SK-N-SH (cell line): ENCODE measurements at regions not wholly inside any gene's neighbourhood (a gene's known extent, or its start where the extent isn't known, plus 50 kb on each side); places are given as distances from the start of the nearest gene placed in this dataset.

Source experiments
- CTCF ChIA-PET: fragments of 300-600, 350-600 bp; formaldehyde crosslinking; extraction: SDS; loops from one replicate; lab custom pipeline; 2021; lab: Yijun Ruan, JAX
- POLR2A ChIA-PET: fragments of 350-600 bp; sonication (Branson Sonifier 250); formaldehyde crosslinking; extraction: SDS; loops from one replicate; lab custom pipeline; 2020; ENCODE audit warnings: antibody characterized with exemption, inconsistent platforms; lab: Yijun Ruan, JAX
- DNase-seq: peaks from one replicate; pipeline ENCODE4 v3.0.0; 2012
- H2AFZ ChIP-seq: fragments of 200-600 bp; sonication (generic); 2 replicates; pipeline ENCODE4 v1.8.1; 2016; ENCODE audit warnings: antibody characterized with exemption, mild to moderate bottlenecking, low read depth
- H3F3A ChIP-seq: fragments of 200-600 bp; sonication (generic); replicated peaks from 2 replicates; pipeline ENCODE3; 2016; ENCODE audit warnings: antibody characterized with exemption, mild to moderate bottlenecking; ENCODE audit not compliant: insufficient read depth
- H3K27ac ChIP-seq, 2 experiments: fragments of 200-500 bp in 1 of 2; fragments of 200-600 bp in 1 of 2; sonication (Bioruptor generic) in 1 of 2; sonication (generic), shearing (Covaris generic) in 1 of 2; 2 replicates each; pipeline versions ENCODE4 v1.5.1 to v1.6.1; 2014 to 2016; ENCODE audit warnings: low read depth in 2 of 2, inconsistent platforms in 1 of 2, low read length in 1 of 2, mild to moderate bottlenecking in 1 of 2, mixed read lengths in 1 of 2
- H3K27me3 ChIP-seq: fragments of 200-600 bp; sonication (generic), shearing (Covaris generic); 2 replicates; pipeline ENCODE4 v1.6.1; 2016; ENCODE audit warnings: mixed run types; ENCODE audit not compliant: insufficient read depth
- H3K36me3 ChIP-seq, 2 experiments: fragments of 200-500 bp in 1 of 2; fragments of 200-600 bp in 1 of 2; sonication (Bioruptor generic) in 1 of 2; sonication (generic) in 1 of 2; replicated peaks in 1 of 2; 2 replicates each; pipeline versions ENCODE3 to v1.5.1; 2014 to 2016; ENCODE audit warnings: low read length in 1 of 2, mild to moderate bottlenecking in 1 of 2; ENCODE audit not compliant: insufficient read depth in 2 of 2, control insufficient read depth in 1 of 2
- H3K4me1 ChIP-seq, 2 experiments: fragments of 200-500 bp in 1 of 2; fragments of 200-600 bp in 1 of 2; sonication (Bioruptor generic) in 1 of 2; sonication (generic), shearing (Covaris generic) in 1 of 2; 2 replicates each; pipeline versions ENCODE4 v1.5.1 to v1.6.1; 2014 to 2016; ENCODE audit warnings: low read depth in 1 of 2, low read length in 1 of 2, mixed run types in 1 of 2; ENCODE audit not compliant: insufficient read depth in 2 of 2, control insufficient read depth in 1 of 2
- H3K4me2 ChIP-seq: fragments of 200-600 bp; sonication (generic), shearing (Covaris generic); 2 replicates; pipeline ENCODE4 v1.6.1; 2017; ENCODE audit warnings: mixed run types
- H3K4me3 ChIP-seq, 2 experiments: fragments of 200-500 bp in 1 of 2; fragments of 200-600 bp in 1 of 2; sonication (Bioruptor generic) in 1 of 2; sonication (generic), shearing (Covaris generic) in 1 of 2; 2 replicates each; pipeline versions ENCODE4 v1.5.1 to v1.8.1; 2014 to 2016; ENCODE audit warnings: low read depth in 2 of 2, inconsistent platforms in 1 of 2, low read length in 1 of 2, mild to moderate bottlenecking in 1 of 2, mixed read lengths in 1 of 2, moderate library complexity in 1 of 2
- H3K79me2 ChIP-seq: fragments of 200-600 bp; sonication (generic); 2 replicates; pipeline ENCODE4 v1.8.1; 2017; ENCODE audit warnings: mild to moderate bottlenecking; ENCODE audit not compliant: insufficient read depth
- H3K9ac ChIP-seq: fragments of 200-600 bp; sonication (generic); 2 replicates; pipeline ENCODE4 v1.6.1; 2017; ENCODE audit warnings: mixed run types
- H3K9me2 ChIP-seq: fragments of 200-600 bp; sonication (generic); 2 replicates; pipeline ENCODE4 v1.6.1; 2017; ENCODE audit warnings: mixed run types
- H3K9me3 ChIP-seq: fragments of 200-600 bp; sonication (generic); 2 replicates; pipeline ENCODE4 v1.6.1; 2017; ENCODE audit warnings: mixed run types, mild to moderate bottlenecking, moderate library complexity
- H4K20me1 ChIP-seq: fragments of 200-600 bp; sonication (generic); 2 replicates; pipeline ENCODE4 v1.6.1; 2017; ENCODE audit warnings: mild to moderate bottlenecking, mixed run types; ENCODE audit not compliant: insufficient read depth
- ELF1 ChIP-seq: IDR thresholded peaks from 2 replicates; pipeline ENCODE4 v1.4.0; 2012
- EP300 ChIP-seq, 2 experiments: IDR thresholded peaks; 2 replicates each; pipeline versions ENCODE4 v1.4.0 to v1.6.1; 2012; ENCODE audit warnings: borderline replicate concordance in 1 of 2, low read depth in 1 of 2, low read length in 1 of 2
- FOSL2 ChIP-seq: IDR thresholded peaks from 2 replicates; pipeline ENCODE4 v1.4.0; 2012; ENCODE audit warnings: low read depth, mild to moderate bottlenecking, moderate library complexity, borderline replicate concordance
- FOXM1 ChIP-seq: IDR thresholded peaks from 2 replicates; pipeline ENCODE4 v1.4.0; 2012; ENCODE audit warnings: low read depth, mild to moderate bottlenecking
- IRF3 ChIP-seq: fragments of 150-350 bp; IDR thresholded peaks from 2 replicates; pipeline ENCODE4 v1.6.1; 2016; ENCODE audit warnings: mild to moderate bottlenecking, low read depth, low read length
- JUND ChIP-seq: IDR thresholded peaks from 2 replicates; pipeline ENCODE4 v1.4.0; 2012
- MEF2A ChIP-seq: IDR thresholded peaks from 2 replicates; pipeline ENCODE4 v1.4.0; 2012; ENCODE audit warnings: low read depth, borderline replicate concordance
- MXI1 ChIP-seq: IDR thresholded peaks from 2 replicates; pipeline ENCODE4 v1.6.1; 2012; ENCODE audit warnings: mild to moderate bottlenecking, low read depth, low read length, improper control_type of control experiment
- NFIC ChIP-seq: IDR thresholded peaks from 2 replicates; pipeline ENCODE4 v1.4.0; 2012; ENCODE audit warnings: borderline replicate concordance
- NRF1 ChIP-seq: IDR thresholded peaks from 2 replicates; pipeline ENCODE4 v1.6.1; 2012; ENCODE audit warnings: low read depth, mild to moderate bottlenecking, low read length
- POLR2AphosphoS5 ChIP-seq: IDR thresholded peaks from 2 replicates; pipeline ENCODE4 v1.6.1; 2012; ENCODE audit warnings: low read depth, low read length
- RAD21 ChIP-seq: IDR thresholded peaks from 2 replicates; pipeline ENCODE4 v1.6.1; 2012; ENCODE audit warnings: mild to moderate bottlenecking, low read length
- TAF1 ChIP-seq: IDR thresholded peaks from 2 replicates; pipeline ENCODE4 v1.6.1; 2012; ENCODE audit warnings: low read depth, mild to moderate bottlenecking, low read length, moderate library complexity, borderline replicate concordance
- TEAD4 ChIP-seq: IDR thresholded peaks from 2 replicates; pipeline ENCODE4 v1.4.0; 2012; ENCODE audit warnings: mild to moderate bottlenecking, borderline replicate concordance; ENCODE audit not compliant: insufficient read depth
- USF1 ChIP-seq: IDR thresholded peaks from 2 replicates; pipeline ENCODE4 v1.4.0; 2012; ENCODE audit warnings: low read depth, borderline replicate concordance
- YY1 ChIP-seq: IDR thresholded peaks from 2 replicates; pipeline ENCODE4 v1.4.0; 2012; ENCODE audit warnings: low read depth, mild to moderate bottlenecking
- WGBS: methylation state at CpG from one replicate; pipeline ENCODE4 v1.1.6; 2017; ENCODE audit warnings: low lambda C conversion rate; 5-methylcytosine and 5-hydroxymethylcytosine counted together
- TF ChIP-seq, protein P1 (sequence below): fragments of 150-350 bp; IDR thresholded peaks from 2 replicates; pipeline ENCODE4 v1.6.1; 2017; ENCODE audit warnings: antibody characterized with exemption, low read length, low read depth, borderline replicate concordance

GRCh38 chr10:108567899-108568752 is 1355.2 kb downstream of the XPNPEP1 start:
- no peaks in the 10 kb centered on the region for H3K36me3 ChIP-seq
- ChIA-PET CTCF (no interaction called here), POLR2A (no interaction called here)
- no peaks in the 10 kb centered on the region for H3K9me2 ChIP-seq
- no peak overlapping the region for H3K9ac ChIP-seq
- no peak overlapping the region for H3K4me2 ChIP-seq
- H3K4me1 ChIP-seq = no peaks in the 10 kb centered on the region
- TF ChIP-seq TEAD4 (no peak), ELF1 (no peak), YY1 (no peak), JUND (no peak), MXI1 (no peak), NFIC (no peak), FOXM1 (no peak), TAF1 (no peak), EP300 (IDR thresholded peaks at IDR 0.05; ENCODE audit: borderline replicate concordance in 1 of 2, low read depth in 1 of 2, low read length in 1 of 2) (no peak), MEF2A (no peak), IRF3 (no peak), POLR2AphosphoS5 (no peak), RAD21 (no peak), FOSL2 (no peak), NRF1 (no peak), USF1 (no peak)
- TF ChIP-seq, protein P1, sequence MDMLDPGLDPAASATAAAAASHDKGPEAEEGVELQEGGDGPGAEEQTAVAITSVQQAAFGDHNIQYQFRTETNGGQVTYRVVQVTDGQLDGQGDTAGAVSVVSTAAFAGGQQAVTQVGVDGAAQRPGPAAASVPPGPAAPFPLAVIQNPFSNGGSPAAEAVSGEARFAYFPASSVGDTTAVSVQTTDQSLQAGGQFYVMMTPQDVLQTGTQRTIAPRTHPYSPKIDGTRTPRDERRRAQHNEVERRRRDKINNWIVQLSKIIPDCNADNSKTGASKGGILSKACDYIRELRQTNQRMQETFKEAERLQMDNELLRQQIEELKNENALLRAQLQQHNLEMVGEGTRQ = no peak
- no peaks in the 10 kb centered on the region for H3F3A ChIP-seq
- H3K4me3 ChIP-seq = no peak overlapping the region
- DNase-seq = no peak
- H3K9me3 ChIP-seq = no peaks in the 10 kb centered on the region
- WGBS = 50% methylated on average over 5 of the region's 5 CpGs
- H2AFZ ChIP-seq = no peak overlapping the region
- no peaks in the 10 kb centered on the region for H3K27me3 ChIP-seq
- no peaks in the 10 kb centered on the region for H3K79me2 ChIP-seq
- no peak overlapping the region for H3K27ac ChIP-seq
- H4K20me1 ChIP-seq = no peaks in the 10 kb centered on the region
